Right atrium auricular region (tissue), 2 donors: ENCODE measurements at regions not wholly inside any gene's neighbourhood (a gene's known extent, or its start where the extent isn't known, plus 50 kb on each side); places are given as distances from the start of the nearest gene placed in this dataset.

Source experiments
- DNase-seq: peaks from one replicate; pipeline ENCODE4 v3.0.0-alpha.2; 2019; ENCODE audit warnings: low spot score
- H3K27ac ChIP-seq, 2 donors: fragments of 200-600 bp; sonication (generic); 1 replicate in 1 of 2; 2 replicates in 1 of 2; pipeline ENCODE4 v1.5.1; 2016 to 2019
- H3K27me3 ChIP-seq, 2 donors: fragments of 200-600 bp; sonication (generic); one replicate each; pipeline versions ENCODE4 v1.5.1 to v1.6.0; 2017 to 2019
- H3K36me3 ChIP-seq: fragments of 200-600 bp; sonication (generic); one replicate; pipeline ENCODE4 v1.5.1; 2016
- H3K4me1 ChIP-seq, 2 donors: fragments of 200-600 bp; sonication (generic); one replicate each; pipeline versions ENCODE4 v1.5.1 to v1.6.0; 2017 to 2019
- H3K4me3 ChIP-seq, 2 donors: fragments of 200-600 bp; sonication (generic); 1 replicate in 1 of 2; 2 replicates in 1 of 2; pipeline ENCODE4 v1.5.1; 2017 to 2019; ENCODE audit warnings: mild to moderate bottlenecking in 1 of 2, moderate library complexity in 1 of 2
- H3K9me3 ChIP-seq, 2 donors: fragments of 200-600 bp; sonication (generic); one replicate each; pipeline ENCODE4 v1.5.1; 2019
- TF ChIP-seq, protein P1 (sequence below), 2 donors: fragments of 200-600 bp; sonication (generic); IDR thresholded peaks; one replicate each; pipeline ENCODE4 v1.5.1; 2019; ENCODE audit warnings: antibody characterized with exemption in 2 of 2

DNA sequence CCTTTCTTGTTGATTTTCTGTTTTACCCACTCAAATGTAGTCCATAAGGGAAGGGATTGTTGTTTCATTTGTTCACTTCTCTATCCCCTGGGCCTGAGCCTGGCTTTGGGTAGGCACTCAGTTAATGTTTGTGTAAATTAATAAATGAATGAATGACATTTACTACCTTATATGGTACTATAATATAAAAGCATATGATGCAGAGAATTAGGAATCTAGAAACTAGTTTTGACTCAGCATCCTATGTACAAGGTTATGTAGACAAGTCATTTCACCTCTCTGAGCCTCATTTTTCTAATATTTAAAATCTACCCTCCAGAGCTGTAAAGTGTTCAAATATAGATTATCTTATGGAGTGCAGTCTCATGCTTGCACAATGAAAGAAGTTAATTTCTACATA lies 68.9 kb upstream of the S1PR1 start:
- Histone ChIP-seq H3K4me3 (no peak overlapping the region), H3K27me3 (no peaks in the 10 kb centered on the region), H3K36me3 (no peaks in the 10 kb centered on the region), H3K4me1 (peaks cover 0 to 18% of the 10 kb centered on the region in 2 donors), H3K9me3 (no peaks in the 10 kb centered on the region), H3K27ac (no peak overlapping the region)
- no peak for DNase-seq
- TF ChIP-seq, protein P1, sequence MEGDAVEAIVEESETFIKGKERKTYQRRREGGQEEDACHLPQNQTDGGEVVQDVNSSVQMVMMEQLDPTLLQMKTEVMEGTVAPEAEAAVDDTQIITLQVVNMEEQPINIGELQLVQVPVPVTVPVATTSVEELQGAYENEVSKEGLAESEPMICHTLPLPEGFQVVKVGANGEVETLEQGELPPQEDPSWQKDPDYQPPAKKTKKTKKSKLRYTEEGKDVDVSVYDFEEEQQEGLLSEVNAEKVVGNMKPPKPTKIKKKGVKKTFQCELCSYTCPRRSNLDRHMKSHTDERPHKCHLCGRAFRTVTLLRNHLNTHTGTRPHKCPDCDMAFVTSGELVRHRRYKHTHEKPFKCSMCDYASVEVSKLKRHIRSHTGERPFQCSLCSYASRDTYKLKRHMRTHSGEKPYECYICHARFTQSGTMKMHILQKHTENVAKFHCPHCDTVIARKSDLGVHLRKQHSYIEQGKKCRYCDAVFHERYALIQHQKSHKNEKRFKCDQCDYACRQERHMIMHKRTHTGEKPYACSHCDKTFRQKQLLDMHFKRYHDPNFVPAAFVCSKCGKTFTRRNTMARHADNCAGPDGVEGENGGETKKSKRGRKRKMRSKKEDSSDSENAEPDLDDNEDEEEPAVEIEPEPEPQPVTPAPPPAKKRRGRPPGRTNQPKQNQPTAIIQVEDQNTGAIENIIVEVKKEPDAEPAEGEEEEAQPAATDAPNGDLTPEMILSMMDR (IDR thresholded peaks at IDR 0.05), result no peak

DNA sequence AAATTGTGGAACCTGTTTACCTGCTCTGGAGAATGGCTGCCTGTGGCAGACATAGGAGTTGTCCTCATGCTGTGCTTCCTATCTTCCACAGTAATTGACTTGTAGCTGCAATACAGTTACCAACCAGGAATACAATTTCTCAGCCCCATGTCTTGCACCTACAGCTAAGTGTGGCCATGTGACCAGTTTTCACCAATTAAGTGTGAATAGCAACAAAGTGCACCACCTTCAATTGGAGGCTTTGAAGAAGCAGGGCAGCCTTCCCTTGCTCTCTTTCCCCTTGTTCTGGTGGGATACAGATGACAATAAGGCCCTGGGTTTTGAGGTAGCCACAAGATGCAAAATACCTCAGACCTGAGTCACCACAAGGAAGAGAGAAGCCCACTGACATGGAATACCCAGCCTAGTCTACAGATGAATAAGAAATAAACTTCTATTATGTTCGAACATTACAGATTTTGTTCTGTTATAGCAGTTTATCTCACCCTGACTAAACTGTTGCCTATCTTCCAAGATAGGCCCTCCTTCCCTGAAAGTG lies 70.2 kb upstream of the S1PR1 start:
- no peak overlapping the region for H3K4me3 ChIP-seq
- DNase-seq, result no peak
- H3K27ac ChIP-seq, result no peak overlapping the region
- H3K4me1 ChIP-seq, result peaks cover 0 to 18% of the 10 kb centered on the region in 2 donors
- H3K27me3 ChIP-seq, result no peaks in the 10 kb centered on the region
- no peaks in the 10 kb centered on the region for H3K36me3 ChIP-seq
- no peaks in the 10 kb centered on the region for H3K9me3 ChIP-seq
- TF ChIP-seq, protein P1 (IDR thresholded peaks at IDR 0.05), result no peak

DNA sequence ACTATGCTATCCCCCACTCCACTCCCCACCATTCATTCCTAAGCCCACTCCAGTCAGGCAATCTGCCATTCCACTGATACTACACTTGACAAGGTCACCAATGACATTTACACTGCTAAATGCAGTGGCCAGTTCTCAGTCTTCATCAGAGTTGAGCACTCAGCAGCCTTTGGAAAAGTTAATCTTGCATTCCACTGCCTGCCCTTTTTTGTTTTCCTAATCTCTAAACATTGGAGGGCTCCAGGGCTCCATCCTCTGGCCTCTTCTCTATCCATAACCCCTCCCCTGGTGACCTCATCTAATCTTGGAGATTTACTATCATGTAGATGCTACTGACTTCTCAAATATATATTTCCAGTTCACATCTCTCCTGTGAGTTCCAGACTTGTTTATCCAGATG lies 70.9 kb upstream of the S1PR1 start:
- TF ChIP-seq, protein P1 (IDR thresholded peaks at IDR 0.05), result no peak
- H3K9me3 ChIP-seq, result no peaks in the 10 kb centered on the region
- peak overlapping the region in 1 of 2 donors; percentile 39 for H3K27ac ChIP-seq
- H3K36me3 ChIP-seq, result no peaks in the 10 kb centered on the region
- H3K4me3 ChIP-seq, result no peak overlapping the region
- peaks cover 0 to 18% of the 10 kb centered on the region in 2 donors for H3K4me1 ChIP-seq
- no peak for DNase-seq
- no peaks in the 10 kb centered on the region for H3K27me3 ChIP-seq

DNA sequence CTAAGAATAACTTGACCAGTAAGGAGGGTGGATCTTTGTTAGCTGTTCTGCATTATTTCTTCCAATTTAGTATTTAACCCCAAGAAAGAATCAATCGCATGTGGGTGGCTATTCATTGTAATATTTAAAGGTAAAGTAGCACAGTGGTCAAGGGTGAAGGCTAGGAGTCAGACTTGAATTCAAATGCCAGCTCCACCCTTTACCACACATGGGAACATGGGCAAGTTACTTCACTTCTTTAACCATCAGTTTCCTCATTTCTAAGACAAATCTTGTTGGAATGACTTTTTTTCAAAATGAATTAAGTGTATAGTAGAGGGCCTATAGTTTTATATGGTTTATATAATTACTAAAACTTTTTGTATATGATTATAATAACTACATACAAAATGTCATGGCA lies 71.3 kb upstream of the S1PR1 start:
- Histone ChIP-seq H3K4me3 (no peak overlapping the region), H3K9me3 (no peaks in the 10 kb centered on the region), H3K36me3 (no peaks in the 10 kb centered on the region), H3K4me1 (peaks cover 0 to 18% of the 10 kb centered on the region in 2 donors), H3K27me3 (no peaks in the 10 kb centered on the region), H3K27ac (peak overlapping the region in 1 of 2 donors; percentile 39)
- TF ChIP-seq, protein P1 (IDR thresholded peaks at IDR 0.05), result no peak
- no peak for DNase-seq

DNA sequence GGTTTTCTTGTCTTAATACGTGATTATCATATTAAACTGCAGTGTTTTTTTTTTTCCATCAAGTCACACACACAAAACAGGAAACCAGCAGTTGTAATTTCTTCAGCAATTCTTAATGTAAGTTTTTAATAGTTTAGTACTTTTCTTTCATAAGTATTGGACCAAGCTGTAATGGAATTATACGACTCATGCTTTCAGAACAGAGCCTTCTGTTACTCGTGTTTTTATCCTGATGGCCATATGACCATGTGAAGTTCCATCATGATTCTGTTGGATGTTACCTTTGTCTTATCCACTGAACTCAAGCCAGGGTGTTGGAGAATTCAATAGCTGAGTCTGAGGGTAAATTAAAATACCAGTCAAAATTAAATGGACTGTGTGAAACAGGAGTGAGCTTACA lies 72.0 kb upstream of the S1PR1 start:
- Histone ChIP-seq H3K36me3 (no peaks in the 10 kb centered on the region), H3K27me3 (no peaks in the 10 kb centered on the region), H3K4me1 (peaks cover 0 to 18% of the 10 kb centered on the region in 2 donors), H3K4me3 (no peak overlapping the region), H3K27ac (no peak overlapping the region), H3K9me3 (no peaks in the 10 kb centered on the region)
- TF ChIP-seq, protein P1 (IDR thresholded peaks at IDR 0.05), result no peak
- DNase-seq, result no peak
